ENCODE measurements at regions not wholly inside any gene's neighbourhood (a gene's known extent, or its start where the extent isn't known, plus 50 kb on each side); places are given as distances from the start of the nearest gene placed in this dataset.

DNA sequence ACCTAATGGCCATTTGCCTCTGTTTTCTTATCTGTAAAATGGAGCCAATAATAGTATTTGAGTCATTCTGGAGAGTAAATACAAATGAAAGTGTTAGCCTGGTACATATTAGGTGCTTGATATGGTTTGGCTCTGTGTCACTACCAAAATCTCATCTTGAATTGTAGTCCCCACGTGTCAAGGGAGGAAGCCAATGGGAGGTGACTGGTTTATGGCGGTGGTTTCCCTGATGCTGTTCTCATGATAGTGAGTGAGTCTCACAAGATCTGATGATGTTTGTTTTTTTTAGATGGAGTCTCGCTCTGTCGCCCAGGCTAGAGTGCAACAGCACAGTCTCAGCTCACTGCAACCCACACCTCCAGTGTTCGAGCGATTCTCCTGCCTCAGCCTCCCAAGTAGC lies 194.0 kb upstream of the SEMA3E start:
- TF ChIP-seq, protein P1, sequence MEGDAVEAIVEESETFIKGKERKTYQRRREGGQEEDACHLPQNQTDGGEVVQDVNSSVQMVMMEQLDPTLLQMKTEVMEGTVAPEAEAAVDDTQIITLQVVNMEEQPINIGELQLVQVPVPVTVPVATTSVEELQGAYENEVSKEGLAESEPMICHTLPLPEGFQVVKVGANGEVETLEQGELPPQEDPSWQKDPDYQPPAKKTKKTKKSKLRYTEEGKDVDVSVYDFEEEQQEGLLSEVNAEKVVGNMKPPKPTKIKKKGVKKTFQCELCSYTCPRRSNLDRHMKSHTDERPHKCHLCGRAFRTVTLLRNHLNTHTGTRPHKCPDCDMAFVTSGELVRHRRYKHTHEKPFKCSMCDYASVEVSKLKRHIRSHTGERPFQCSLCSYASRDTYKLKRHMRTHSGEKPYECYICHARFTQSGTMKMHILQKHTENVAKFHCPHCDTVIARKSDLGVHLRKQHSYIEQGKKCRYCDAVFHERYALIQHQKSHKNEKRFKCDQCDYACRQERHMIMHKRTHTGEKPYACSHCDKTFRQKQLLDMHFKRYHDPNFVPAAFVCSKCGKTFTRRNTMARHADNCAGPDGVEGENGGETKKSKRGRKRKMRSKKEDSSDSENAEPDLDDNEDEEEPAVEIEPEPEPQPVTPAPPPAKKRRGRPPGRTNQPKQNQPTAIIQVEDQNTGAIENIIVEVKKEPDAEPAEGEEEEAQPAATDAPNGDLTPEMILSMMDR (IDR thresholded peaks at IDR 0.05), result no peak
- TF ChIP-seq EZH2 (IDR thresholded peaks at IDR 0.05) (no peak), EZH2phosphoT487 (IDR thresholded peaks at IDR 0.05) (no peak)

Measured in neural progenitor cell (in vitro differentiated cells).